WI38 (cell line): ENCODE measurements at regions not wholly inside any gene's neighbourhood (a gene's known extent, or its start where the extent isn't known, plus 50 kb on each side); places are given as distances from the start of the nearest gene placed in this dataset.

ENCODE experiments used
- H3K4me3 ChIP-seq: 2 replicates; pipeline ENCODE4 v1.5.1; 2011; ENCODE audit warnings: low read depth, mild to moderate bottlenecking, control low read depth, low read length
- TF ChIP-seq, protein P1 (sequence below): IDR thresholded peaks from 2 replicates; pipeline ENCODE4 v1.5.1; 2012; ENCODE audit warnings: low read depth, mild to moderate bottlenecking, control low read depth, low read length

- TF ChIP-seq, protein P1, sequence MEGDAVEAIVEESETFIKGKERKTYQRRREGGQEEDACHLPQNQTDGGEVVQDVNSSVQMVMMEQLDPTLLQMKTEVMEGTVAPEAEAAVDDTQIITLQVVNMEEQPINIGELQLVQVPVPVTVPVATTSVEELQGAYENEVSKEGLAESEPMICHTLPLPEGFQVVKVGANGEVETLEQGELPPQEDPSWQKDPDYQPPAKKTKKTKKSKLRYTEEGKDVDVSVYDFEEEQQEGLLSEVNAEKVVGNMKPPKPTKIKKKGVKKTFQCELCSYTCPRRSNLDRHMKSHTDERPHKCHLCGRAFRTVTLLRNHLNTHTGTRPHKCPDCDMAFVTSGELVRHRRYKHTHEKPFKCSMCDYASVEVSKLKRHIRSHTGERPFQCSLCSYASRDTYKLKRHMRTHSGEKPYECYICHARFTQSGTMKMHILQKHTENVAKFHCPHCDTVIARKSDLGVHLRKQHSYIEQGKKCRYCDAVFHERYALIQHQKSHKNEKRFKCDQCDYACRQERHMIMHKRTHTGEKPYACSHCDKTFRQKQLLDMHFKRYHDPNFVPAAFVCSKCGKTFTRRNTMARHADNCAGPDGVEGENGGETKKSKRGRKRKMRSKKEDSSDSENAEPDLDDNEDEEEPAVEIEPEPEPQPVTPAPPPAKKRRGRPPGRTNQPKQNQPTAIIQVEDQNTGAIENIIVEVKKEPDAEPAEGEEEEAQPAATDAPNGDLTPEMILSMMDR: no peak
- no peak overlapping the region for H3K4me3 ChIP-seq
Measured at GRCh38 chr20:10949930-10950783, 276.4 kb upstream of the JAG1 start.

- TF ChIP-seq, protein P1: no peak
- no peak overlapping the region for H3K4me3 ChIP-seq
Measured at GRCh38 chr20:10951216-10951615, 277.4 kb upstream of the JAG1 start.

DNA sequence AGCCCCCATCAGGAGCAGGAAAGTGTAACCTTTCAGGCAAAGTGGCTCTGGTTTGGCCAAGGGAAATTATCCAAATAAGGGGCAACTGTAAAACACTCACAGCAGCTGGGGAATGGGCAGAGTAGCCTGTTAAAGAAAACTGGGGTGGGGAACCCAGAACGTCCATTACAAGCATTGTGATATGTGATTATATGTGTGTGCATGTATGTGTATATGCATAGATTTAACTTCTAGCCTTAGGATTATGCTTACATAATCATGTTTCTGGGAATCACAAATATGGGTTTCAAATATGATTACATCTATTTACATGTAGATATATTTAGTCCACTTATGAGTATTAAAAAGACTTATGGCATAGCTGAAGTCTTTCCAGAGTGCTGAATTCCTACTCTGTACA is 278.1 kb upstream of the JAG1 start:
- TF ChIP-seq, protein P1: no peak
- no peak overlapping the region for H3K4me3 ChIP-seq

GRCh38 chr20:10953437-10953836 is 279.6 kb upstream of the JAG1 start:
- no peak overlapping the region for H3K4me3 ChIP-seq
- TF ChIP-seq, protein P1: no peak

DNA sequence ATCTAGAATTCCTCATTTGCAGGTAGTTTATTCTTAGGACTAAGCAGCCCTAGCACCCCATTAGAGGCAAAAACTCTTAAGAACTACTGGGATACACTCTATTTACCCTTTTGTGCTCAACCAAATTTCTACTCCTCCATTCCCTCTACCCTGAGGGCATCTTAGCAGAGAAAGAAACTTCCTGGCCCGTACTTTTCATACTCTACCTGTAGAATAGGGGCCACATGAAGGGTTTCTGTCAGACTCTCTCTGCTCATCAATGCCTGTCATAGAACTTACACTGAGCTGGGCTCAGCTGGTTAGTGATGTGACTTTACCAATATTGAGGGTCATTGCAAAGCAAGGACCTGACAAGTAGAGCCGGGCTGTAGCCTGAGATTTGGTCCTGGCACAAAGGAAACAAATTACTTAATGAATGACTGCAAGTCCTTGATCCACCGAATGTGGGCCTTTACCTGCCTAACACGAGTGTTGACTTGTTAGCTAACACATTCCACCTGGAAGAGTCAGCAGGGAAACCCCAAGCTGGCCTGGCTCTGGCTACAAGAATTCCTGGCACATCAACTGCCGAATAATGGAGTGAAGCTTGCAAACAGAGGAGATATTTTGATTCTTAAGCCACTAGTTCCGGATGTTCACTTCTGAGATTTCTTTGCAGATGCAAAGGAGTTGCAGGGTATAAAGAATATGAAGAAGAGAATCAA is 280.5 kb upstream of the JAG1 start:
- TF ChIP-seq, protein P1: no peak
- no peak overlapping the region for H3K4me3 ChIP-seq

DNA sequence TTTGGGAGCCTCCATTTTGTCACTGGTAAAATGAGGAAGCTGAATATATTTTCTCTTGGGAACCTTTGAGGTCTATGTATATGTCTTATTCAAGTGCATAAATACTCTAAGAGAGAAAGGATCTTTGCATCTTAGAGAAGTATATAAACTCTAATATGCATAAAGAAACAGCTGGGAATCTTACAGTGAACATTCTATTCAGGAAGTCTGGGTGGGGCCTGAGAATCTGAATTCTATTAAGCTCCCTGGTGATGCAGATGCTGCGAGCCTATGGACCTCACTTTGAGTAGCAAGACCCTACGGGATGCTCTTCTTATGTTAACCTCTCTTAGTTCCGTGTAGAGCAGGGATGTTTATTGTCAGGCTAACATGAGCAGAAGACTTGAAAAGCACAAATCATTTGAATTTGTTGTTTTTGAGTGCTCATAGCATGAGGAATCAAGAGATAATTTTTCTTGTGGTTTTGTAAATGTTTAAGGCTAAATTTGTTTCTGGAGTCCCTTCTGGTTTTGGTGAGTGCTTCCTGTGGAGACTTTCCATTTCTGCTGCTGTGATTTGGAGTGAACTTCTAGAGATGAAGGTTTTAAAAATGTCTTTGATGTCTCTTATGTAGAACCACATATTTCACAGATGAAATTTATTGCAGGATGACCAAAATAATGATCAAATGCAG is 281.2 kb upstream of the JAG1 start:
- TF ChIP-seq, protein P1: no peak
- no peak overlapping the region for H3K4me3 ChIP-seq
